OCI-LY1 (cell line): ENCODE measurements at regions not wholly inside any gene's neighbourhood (a gene's known extent, or its start where the extent isn't known, plus 50 kb on each side); places are given as distances from the start of the nearest gene placed in this dataset.

Experiments
- EZH2 ChIP-seq: fragments of 200-600 bp; sonication (generic), shearing (Covaris generic); IDR thresholded peaks from 2 replicates; pipeline ENCODE4 v1.8.0; 2017; ENCODE audit warnings: borderline replicate concordance, mixed run types, mild to moderate bottlenecking, antibody characterized with exemption, low read length, moderate library complexity, mixed read lengths
- TF ChIP-seq, protein P1 (sequence below): fragments of 200-600 bp; sonication (generic), shearing (Covaris generic); IDR thresholded peaks from 2 replicates; pipeline ENCODE4 v1.5.1; 2017; ENCODE audit warnings: mild to moderate bottlenecking, antibody characterized with exemption, low read length, moderate library complexity, mixed read lengths

DNA sequence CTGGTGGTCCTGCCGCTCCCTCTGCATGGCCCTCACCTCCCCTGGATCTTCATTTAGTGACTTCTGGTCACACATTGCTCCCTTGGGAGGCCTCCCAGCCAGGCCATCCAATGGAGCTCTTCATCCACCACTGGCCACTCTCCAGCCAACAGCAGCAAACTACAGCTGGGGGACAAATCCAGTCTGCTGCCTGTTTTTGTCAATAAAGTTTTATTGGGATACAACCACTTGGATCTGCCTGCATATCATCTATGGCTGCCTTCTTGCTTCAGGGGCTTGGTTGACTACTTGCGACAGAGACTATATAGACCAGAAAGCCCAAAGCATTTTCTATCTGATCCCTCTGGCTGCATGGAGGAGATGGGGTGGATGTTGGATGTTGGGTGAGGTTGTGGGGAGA, 156.6 kb upstream of the SULF2 start:
- TF ChIP-seq, protein P1, sequence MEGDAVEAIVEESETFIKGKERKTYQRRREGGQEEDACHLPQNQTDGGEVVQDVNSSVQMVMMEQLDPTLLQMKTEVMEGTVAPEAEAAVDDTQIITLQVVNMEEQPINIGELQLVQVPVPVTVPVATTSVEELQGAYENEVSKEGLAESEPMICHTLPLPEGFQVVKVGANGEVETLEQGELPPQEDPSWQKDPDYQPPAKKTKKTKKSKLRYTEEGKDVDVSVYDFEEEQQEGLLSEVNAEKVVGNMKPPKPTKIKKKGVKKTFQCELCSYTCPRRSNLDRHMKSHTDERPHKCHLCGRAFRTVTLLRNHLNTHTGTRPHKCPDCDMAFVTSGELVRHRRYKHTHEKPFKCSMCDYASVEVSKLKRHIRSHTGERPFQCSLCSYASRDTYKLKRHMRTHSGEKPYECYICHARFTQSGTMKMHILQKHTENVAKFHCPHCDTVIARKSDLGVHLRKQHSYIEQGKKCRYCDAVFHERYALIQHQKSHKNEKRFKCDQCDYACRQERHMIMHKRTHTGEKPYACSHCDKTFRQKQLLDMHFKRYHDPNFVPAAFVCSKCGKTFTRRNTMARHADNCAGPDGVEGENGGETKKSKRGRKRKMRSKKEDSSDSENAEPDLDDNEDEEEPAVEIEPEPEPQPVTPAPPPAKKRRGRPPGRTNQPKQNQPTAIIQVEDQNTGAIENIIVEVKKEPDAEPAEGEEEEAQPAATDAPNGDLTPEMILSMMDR = no peak
- no peak for TF ChIP-seq EZH2
